Peyer's patch (tissue), 4 donors: ENCODE measurements at regions not wholly inside any gene's neighbourhood (a gene's known extent, or its start where the extent isn't known, plus 50 kb on each side); places are given as distances from the start of the nearest gene placed in this dataset.
A peak's percentile ranks its signal among the peaks of the same experiment; 100 is the strongest.

Experiments
- POLR2A ChIP-seq, 2 donors: fragments of 450-650 bp; IDR thresholded peaks; one replicate each; pipeline ENCODE4 v1.5.1; 2017; ENCODE audit warnings: antibody characterized with exemption in 2 of 2, mild to moderate bottlenecking in 2 of 2, moderate library complexity in 2 of 2
- TF ChIP-seq, protein P1 (sequence below), 6 experiments: fragments of 450-650 bp in 4 of 6; fragments of 200-600 bp in 2 of 6; sonication (generic) in 1 of 6; IDR thresholded peaks; one replicate each; pipeline ENCODE4 v1.5.1; 2017 to 2019; ENCODE audit warnings: antibody characterized with exemption in 6 of 6, mild to moderate bottlenecking in 3 of 6, moderate library complexity in 1 of 6

DNA sequence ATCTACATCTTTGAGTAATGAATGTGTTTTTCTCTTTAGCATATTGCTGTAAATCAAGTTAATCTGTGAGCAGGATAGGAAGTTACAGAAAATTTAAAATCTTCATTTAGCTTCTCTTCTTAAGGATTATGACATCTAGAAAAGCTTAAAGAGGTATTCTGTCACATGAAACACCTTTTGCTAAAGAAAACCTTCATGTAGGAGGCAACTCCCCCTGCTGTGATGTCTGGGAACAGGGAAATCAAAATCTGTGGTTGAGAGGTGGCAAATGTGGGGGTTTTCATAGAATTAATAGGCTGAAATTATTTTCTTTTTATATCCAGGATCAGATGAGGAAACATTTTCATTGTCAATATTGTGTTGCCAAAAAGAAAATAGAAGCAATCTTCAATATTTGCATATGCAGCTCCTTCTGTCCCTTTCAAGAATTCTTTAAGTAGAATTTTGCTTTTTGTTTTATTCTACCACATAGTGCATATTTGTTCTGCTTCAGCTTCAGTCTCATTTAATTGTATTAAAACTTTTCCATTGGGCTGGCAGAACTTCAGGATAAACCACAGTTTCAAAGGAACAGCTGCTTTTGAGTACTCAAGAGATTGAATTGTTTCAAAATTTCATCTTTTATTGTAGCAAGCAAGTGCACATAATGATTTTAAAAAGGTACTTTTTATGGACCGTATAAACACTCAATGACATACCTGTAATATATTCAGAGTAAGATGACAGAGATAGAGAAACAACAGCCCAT lies 128.4 kb downstream of the RAP2B start:
- TF ChIP-seq, protein P1, sequence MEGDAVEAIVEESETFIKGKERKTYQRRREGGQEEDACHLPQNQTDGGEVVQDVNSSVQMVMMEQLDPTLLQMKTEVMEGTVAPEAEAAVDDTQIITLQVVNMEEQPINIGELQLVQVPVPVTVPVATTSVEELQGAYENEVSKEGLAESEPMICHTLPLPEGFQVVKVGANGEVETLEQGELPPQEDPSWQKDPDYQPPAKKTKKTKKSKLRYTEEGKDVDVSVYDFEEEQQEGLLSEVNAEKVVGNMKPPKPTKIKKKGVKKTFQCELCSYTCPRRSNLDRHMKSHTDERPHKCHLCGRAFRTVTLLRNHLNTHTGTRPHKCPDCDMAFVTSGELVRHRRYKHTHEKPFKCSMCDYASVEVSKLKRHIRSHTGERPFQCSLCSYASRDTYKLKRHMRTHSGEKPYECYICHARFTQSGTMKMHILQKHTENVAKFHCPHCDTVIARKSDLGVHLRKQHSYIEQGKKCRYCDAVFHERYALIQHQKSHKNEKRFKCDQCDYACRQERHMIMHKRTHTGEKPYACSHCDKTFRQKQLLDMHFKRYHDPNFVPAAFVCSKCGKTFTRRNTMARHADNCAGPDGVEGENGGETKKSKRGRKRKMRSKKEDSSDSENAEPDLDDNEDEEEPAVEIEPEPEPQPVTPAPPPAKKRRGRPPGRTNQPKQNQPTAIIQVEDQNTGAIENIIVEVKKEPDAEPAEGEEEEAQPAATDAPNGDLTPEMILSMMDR (IDR thresholded peaks at IDR 0.05): peak in 2 of 6 experiments; percentile 15 to 19
- no peak for TF ChIP-seq POLR2A (IDR thresholded peaks at IDR 0.05)
